GM23338 (cell line): ENCODE measurements at regions not wholly inside any gene's neighbourhood (a gene's known extent, or its start where the extent isn't known, plus 50 kb on each side); places are given as distances from the start of the nearest gene placed in this dataset.

Experiments used
- ATAC-seq: fragments of 200-7000 bp; cut with Tn5 transposase; 3 replicates; pipeline ENCODE4 v1.9.1; 2020
- DNase-seq: peaks from one replicate; pipeline ENCODE4 v3.0.0-alpha.2; 2015; ENCODE audit warnings: low spot score
- H2AFZ ChIP-seq: fragments of 200-600 bp; sonication (generic); 2 replicates; pipeline ENCODE4 v1.8.0; 2016; ENCODE audit warnings: antibody characterized with exemption, mild to moderate bottlenecking, moderate library complexity
- H3F3A ChIP-seq: fragments of 200-600 bp; sonication (generic); replicated peaks from 2 replicates; pipeline ENCODE4 v1.8.0; 2017; ENCODE audit warnings: antibody characterized with exemption, mixed run types, low read depth
- H3K27ac ChIP-seq: fragments of 200-600 bp; sonication (generic); 2 replicates; pipeline ENCODE4 v1.6.1; 2016; ENCODE audit warnings: low read depth
- H3K27me3 ChIP-seq: fragments of 200-600 bp; sonication (generic); 2 replicates; pipeline ENCODE4 v1.8.0; 2016; ENCODE audit warnings: mild to moderate bottlenecking, mixed run types, moderate library complexity; ENCODE audit not compliant: insufficient read depth
- H3K36me3 ChIP-seq: fragments of 200-600 bp; sonication (generic); 2 replicates; pipeline ENCODE4 v1.8.0; 2016; ENCODE audit warnings: mild to moderate bottlenecking; ENCODE audit not compliant: insufficient read depth
- H3K4me1 ChIP-seq: fragments of 200-600 bp; sonication (generic); 2 replicates; pipeline ENCODE4 v1.8.0; 2016; ENCODE audit warnings: mild to moderate bottlenecking, moderate library complexity; ENCODE audit not compliant: insufficient read depth
- H3K4me2 ChIP-seq: fragments of 200-600 bp; sonication (generic); 2 replicates; pipeline ENCODE4 v1.7.1; 2017; ENCODE audit warnings: mixed run types
- H3K4me3 ChIP-seq: fragments of 200-600 bp; sonication (generic); 2 replicates; pipeline ENCODE4 v1.6.1; 2016; ENCODE audit warnings: mixed run types
- H3K79me2 ChIP-seq: fragments of 200-600 bp; sonication (generic); replicated peaks from 2 replicates; pipeline ENCODE4 v1.8.0; 2017; ENCODE audit warnings: mild to moderate bottlenecking; ENCODE audit not compliant: insufficient read depth
- H3K9me2 ChIP-seq: fragments of 200-600 bp; sonication (generic); 2 replicates; pipeline ENCODE4 v1.8.0; 2017; ENCODE audit not compliant: insufficient read depth
- H4K20me1 ChIP-seq: fragments of 200-600 bp; sonication (generic); replicated peaks from 2 replicates; pipeline ENCODE4 v1.8.0; 2017; ENCODE audit warnings: mild to moderate bottlenecking; ENCODE audit not compliant: insufficient read depth
- H3K27ac Mint-ChIP-seq: 2 replicates; pipeline ENCODE4 v1.8.0; 2020; ENCODE audit warnings: inconsistent platforms, mild to moderate bottlenecking, moderate library complexity, mixed read lengths
- H3K27me3 Mint-ChIP-seq: 3 replicates; pipeline ENCODE4 v1.8.0; 2022; ENCODE audit warnings: low read depth, mild to moderate bottlenecking, moderate library complexity, mixed read lengths, inconsistent platforms; ENCODE audit not compliant: insufficient read depth, poor library complexity
- H3K36me3 Mint-ChIP-seq: 3 replicates; pipeline ENCODE4 v1.8.0; 2021; ENCODE audit warnings: low read depth, mild to moderate bottlenecking, inconsistent platforms, moderate library complexity, mixed read lengths
- H3K4me1 Mint-ChIP-seq: 3 replicates; pipeline ENCODE4 v1.8.0; 2020; ENCODE audit warnings: mild to moderate bottlenecking, inconsistent platforms, mixed read lengths
- H3K4me3 Mint-ChIP-seq: 3 replicates; pipeline ENCODE4 v1.8.0; 2021; ENCODE audit warnings: moderate library complexity, mild to moderate bottlenecking, inconsistent platforms, mixed read lengths
- H3K9me3 Mint-ChIP-seq: 3 replicates; pipeline ENCODE4 v1.8.0; 2020; ENCODE audit warnings: moderate library complexity, mild to moderate bottlenecking, inconsistent platforms, mixed read lengths
- CREB1 ChIP-seq: fragments of 250-450 bp; sonication (Bioruptor Pico); IDR thresholded peaks from 2 replicates; pipeline ENCODE4 v1.5.0; 2020; ENCODE audit warnings: low read depth, mild to moderate bottlenecking, moderate library complexity
- EZH2 ChIP-seq: fragments of 200-600 bp; sonication (generic); IDR thresholded peaks from one replicate; pipeline ENCODE4 v1.8.0; 2017; ENCODE audit warnings: antibody characterized with exemption, mild to moderate bottlenecking, low read depth; ENCODE audit not compliant: unreplicated experiment
- EZH2phosphoT487 ChIP-seq: fragments of 200-600 bp; sonication (generic); IDR thresholded peaks from one replicate; pipeline ENCODE4 v1.8.1; 2018; ENCODE audit warnings: antibody characterized with exemption; ENCODE audit not compliant: unreplicated experiment
- POLR2AphosphoS5 ChIP-seq: IDR thresholded peaks from 2 replicates; pipeline ENCODE4 v1.6.1; 2016; ENCODE audit warnings: antibody characterized with exemption, low read depth
- REST ChIP-seq: IDR thresholded peaks from one replicate; pipeline ENCODE4 v1.6.1; 2018; ENCODE audit warnings: antibody characterized with exemption; ENCODE audit not compliant: unreplicated experiment
- ZNF114 ChIP-seq: fragments of 250-450 bp; sonication (Bioruptor Pico); IDR thresholded peaks from 2 replicates; pipeline ENCODE4 v1.5.0; 2020; ENCODE audit warnings: mild to moderate bottlenecking, moderate library complexity
- ZNF331 ChIP-seq: fragments of 250-450 bp; sonication (Bioruptor Pico); IDR thresholded peaks from 2 replicates; pipeline ENCODE4 v1.5.0; 2020; ENCODE audit warnings: low read depth, mild to moderate bottlenecking, moderate library complexity
- ZNF462 ChIP-seq: fragments of 250-450 bp; sonication (Bioruptor Pico); IDR thresholded peaks from 2 replicates; pipeline ENCODE4 v1.5.0; 2020; ENCODE audit warnings: mild to moderate bottlenecking, moderate library complexity
- TF ChIP-seq, protein P1 (sequence below): IDR thresholded peaks from 2 replicates; pipeline ENCODE4 v1.6.1; 2016; ENCODE audit warnings: antibody characterized with exemption

- Histone ChIP-seq H4K20me1 (no peaks in the 10 kb centered on the region), H3K36me3 (no peaks in the 10 kb centered on the region), H3K9me2 (peaks cover 30% of the 10 kb centered on the region), H3K4me3 (no peak overlapping the region), H2AFZ (no peak overlapping the region), H3K27ac (no peak overlapping the region), H3K4me2 (no peak overlapping the region), H3K27me3 (no peaks in the 10 kb centered on the region), H3F3A (no peaks in the 10 kb centered on the region), H3K79me2 (no peaks in the 10 kb centered on the region), H3K4me1 (no peaks in the 10 kb centered on the region)
- no peaks in the 10 kb centered on the region for H3K4me1 Mint-ChIP-seq
- no peaks in the 10 kb centered on the region for H3K9me3 Mint-ChIP-seq
- ATAC-seq (no peak), DNase-seq (no peak)
- H3K27me3 Mint-ChIP-seq = no peaks in the 10 kb centered on the region
- no peak overlapping the region for H3K4me3 Mint-ChIP-seq
- no peak overlapping the region for H3K27ac Mint-ChIP-seq
- no peaks in the 10 kb centered on the region for H3K36me3 Mint-ChIP-seq
- TF ChIP-seq ZNF114 (CRISPR knock-in tag) = no peak
- TF ChIP-seq ZNF462 (CRISPR knock-in tag) = no peak
- TF ChIP-seq EZH2 = no peak
- no peak for TF ChIP-seq EZH2phosphoT487
- TF ChIP-seq CREB1 = no peak
- no peak for TF ChIP-seq REST
- no peak for TF ChIP-seq POLR2AphosphoS5
- TF ChIP-seq, protein P1, sequence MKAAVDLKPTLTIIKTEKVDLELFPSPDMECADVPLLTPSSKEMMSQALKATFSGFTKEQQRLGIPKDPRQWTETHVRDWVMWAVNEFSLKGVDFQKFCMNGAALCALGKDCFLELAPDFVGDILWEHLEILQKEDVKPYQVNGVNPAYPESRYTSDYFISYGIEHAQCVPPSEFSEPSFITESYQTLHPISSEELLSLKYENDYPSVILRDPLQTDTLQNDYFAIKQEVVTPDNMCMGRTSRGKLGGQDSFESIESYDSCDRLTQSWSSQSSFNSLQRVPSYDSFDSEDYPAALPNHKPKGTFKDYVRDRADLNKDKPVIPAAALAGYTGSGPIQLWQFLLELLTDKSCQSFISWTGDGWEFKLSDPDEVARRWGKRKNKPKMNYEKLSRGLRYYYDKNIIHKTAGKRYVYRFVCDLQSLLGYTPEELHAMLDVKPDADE = no peak
- TF ChIP-seq ZNF331 (CRISPR knock-in tag) = no peak
Measured at GRCh38 chr11:131135611-131136010, 219.3 kb upstream of the SNX19 start.
